HepG2 (cell line): ENCODE measurements at regions not wholly inside any gene's neighbourhood (a gene's known extent, or its start where the extent isn't known, plus 50 kb on each side); places are given as distances from the start of the nearest gene placed in this dataset.

Experiments used
- ATAC-seq: fragments of 200-7000 bp; cut with Tn5 transposase; 3 replicates; pipeline ENCODE4 v1.9.1; 2020; ENCODE audit warnings: mild to moderate bottlenecking, moderate library complexity
- BruUV-seq: library from RNA; stranded (reverse); fragments of 400-500 nt; replicated peaks from 2 replicates; lab custom pipeline; 2021; lab: Mats Ljungman, UMichigan
- CTCF ChIA-PET: fragments of 300-600 bp; formaldehyde crosslinking; extraction: SDS; loops from one replicate; lab custom pipeline; 2021; ENCODE audit warnings: low total read pairs, inconsistent platforms, low intra/inter-chr PET ratio; lab: Yijun Ruan, JAX
- POLR2A ChIA-PET: fragments of 350-600 bp; sonication (Branson Sonifier 250); formaldehyde crosslinking; loops from one replicate; lab custom pipeline; 2020; ENCODE audit warnings: antibody characterized with exemption, inconsistent platforms; lab: Yijun Ruan, JAX
- DNase-seq: peaks from one replicate; pipeline ENCODE4 v3.0.0-alpha.2; 2015; ENCODE audit warnings: low spot score
- FAIRE-seq: peaks from 3 replicates; lab custom pipeline; 2011; peaks lifted over from hg19 to GRCh38; lab: Jason Lieb, UNC
- H2AFZ ChIP-seq: one replicate; pipeline ENCODE4 v1.6.1; 2011; ENCODE audit warnings: low read length, inconsistent platforms
- H3K27ac ChIP-seq: fragments of 300-600 bp; 3 replicates; pipeline ENCODE4 v1.8.0; 2011; ENCODE audit warnings: mixed run types, mild to moderate bottlenecking, mixed read lengths, low read length, inconsistent platforms; ENCODE audit not compliant: insufficient read depth; ENCODE audit errors: extremely low read length
- H3K27me3 ChIP-seq, 2 experiments: fragments of 200-600 bp in 1 of 2; 2 replicates in 1 of 2; 3 replicates in 1 of 2; pipeline versions ENCODE4 v1.6.0 to v1.8.0; 2011; ENCODE audit warnings: low read length in 2 of 2, mild to moderate bottlenecking in 2 of 2, moderate library complexity in 2 of 2, inconsistent platforms in 1 of 2; ENCODE audit not compliant: insufficient read depth in 2 of 2, control insufficient read depth in 1 of 2
- H3K36me3 ChIP-seq, 2 experiments: fragments of 200-600 bp in 1 of 2; replicated peaks in 1 of 2; 2 replicates in 1 of 2; 3 replicates in 1 of 2; pipeline versions ENCODE4 v1.5.1 to v1.8.0; 2011; ENCODE audit warnings: low read length in 2 of 2, inconsistent platforms in 1 of 2; ENCODE audit not compliant: insufficient read depth in 2 of 2, control insufficient read depth in 1 of 2
- H3K4me1 ChIP-seq: 2 replicates; pipeline ENCODE4 v1.5.1; 2012; ENCODE audit warnings: low read length, inconsistent platforms; ENCODE audit not compliant: insufficient read depth
- H3K4me2 ChIP-seq: 2 replicates; pipeline ENCODE4 v1.6.0; 2011; ENCODE audit warnings: low read depth, low read length, inconsistent platforms
- H3K4me3 ChIP-seq, 3 experiments: fragments of 200-600 bp in 1 of 3; sonication (generic), shearing (Covaris generic) in 1 of 3; replicated peaks in 1 of 3; 2 replicates each; pipeline ENCODE4 v1.5.1; 2011 to 2016; ENCODE audit warnings: low read length in 3 of 3, inconsistent platforms in 2 of 3, low read depth in 2 of 3, mild to moderate bottlenecking in 2 of 3, control low read depth in 1 of 3, mixed read lengths in 1 of 3; ENCODE audit not compliant: insufficient read depth in 1 of 3
- H3K79me2 ChIP-seq: one replicate; pipeline ENCODE4 v1.6.1; 2011; ENCODE audit warnings: low read length, inconsistent platforms; ENCODE audit not compliant: insufficient read depth
- H3K9ac ChIP-seq: 2 replicates; pipeline ENCODE4 v1.6.0; 2011; ENCODE audit warnings: mild to moderate bottlenecking, low read depth, low read length, inconsistent platforms; ENCODE audit not compliant: insufficient read depth
- H3K9me3 ChIP-seq: 2 replicates; pipeline ENCODE4 v1.5.1; 2012; ENCODE audit warnings: mild to moderate bottlenecking, low read length
- H4K20me1 ChIP-seq: 2 replicates; pipeline ENCODE4 v1.6.0; 2011; ENCODE audit warnings: inconsistent platforms, mild to moderate bottlenecking, low read length, moderate library complexity; ENCODE audit not compliant: insufficient read depth
- ARID3A ChIP-seq: IDR thresholded peaks from 2 replicates; pipeline ENCODE4 v1.6.1; 2012; ENCODE audit warnings: low read depth, low read length, improper control_type of control experiment
- ARNTL ChIP-seq: sonication (generic); formaldehyde crosslinking; IDR thresholded peaks from 2 replicates; pipeline ENCODE4 v1.4.0; 2020; ENCODE audit warnings: mild to moderate bottlenecking, missing genetic modification reagents
- HOXA7 ChIP-seq: sonication (generic); formaldehyde crosslinking; IDR thresholded peaks from 2 replicates; pipeline ENCODE4 v1.8.1; 2022; ENCODE audit warnings: mild to moderate bottlenecking, missing genetic modification reagents, moderate library complexity
- MYC ChIP-seq: sonication (generic); formaldehyde crosslinking; IDR thresholded peaks from 2 replicates; pipeline ENCODE4 v1.9.0; 2021; ENCODE audit warnings: missing genetic modification reagents, borderline replicate concordance
- RXRB ChIP-seq: IDR thresholded peaks from 2 replicates; pipeline ENCODE4 v1.6.1; 2016; ENCODE audit warnings: borderline replicate concordance, missing genetic modification reagents, missing compliant biosample characterization
- TAF15 ChIP-seq: fragments of 200-400 bp; formaldehyde crosslinking; IDR thresholded peaks from one replicate; pipeline ENCODE4 v1.6.1; 2018; ENCODE audit warnings: mild to moderate bottlenecking, low read depth, low read length; ENCODE audit not compliant: poor library complexity, severe bottlenecking
- ZBTB42 ChIP-seq: sonication (generic); formaldehyde crosslinking; IDR thresholded peaks from 2 replicates; pipeline ENCODE4 v1.5.0; 2020; ENCODE audit warnings: mild to moderate bottlenecking, missing genetic modification reagents
- ZBTB7B ChIP-seq: sonication (generic); formaldehyde crosslinking; IDR thresholded peaks from 2 replicates; pipeline ENCODE4 v1.4.0; 2020; ENCODE audit warnings: missing genetic modification reagents
- ZNF207 ChIP-seq: fragments of 450-650 bp; IDR thresholded peaks from 2 replicates; pipeline ENCODE4 v1.6.1; 2016; ENCODE audit warnings: antibody characterized with exemption, borderline replicate concordance
- ZNF225 ChIP-seq: sonication (generic); formaldehyde crosslinking; IDR thresholded peaks from 2 replicates; pipeline ENCODE4 v1.4.0; 2020; ENCODE audit warnings: mild to moderate bottlenecking, missing genetic modification reagents
- ZNF251 ChIP-seq: sonication (generic); formaldehyde crosslinking; IDR thresholded peaks from 2 replicates; pipeline ENCODE4 v1.9.0; 2021; ENCODE audit warnings: mild to moderate bottlenecking, missing genetic modification reagents
- ZNF564 ChIP-seq: sonication (generic); formaldehyde crosslinking; IDR thresholded peaks from 2 replicates; pipeline ENCODE4 v1.8.1; 2023; ENCODE audit warnings: mild to moderate bottlenecking, missing genetic modification reagents
- ZNF572 ChIP-seq: sonication (generic); formaldehyde crosslinking; IDR thresholded peaks from 2 replicates; pipeline ENCODE4 v1.5.1; 2020; ENCODE audit warnings: mild to moderate bottlenecking, missing genetic modification reagents
- ZNF639 ChIP-seq: conservative IDR thresholded peaks from 2 replicates; pipeline ENCODE4 v1.6.1; 2018; ENCODE audit warnings: missing genetic modification reagents
- ZNF709 ChIP-seq: sonication (generic); formaldehyde crosslinking; IDR thresholded peaks from 2 replicates; pipeline ENCODE4 v1.5.0; 2020; ENCODE audit warnings: mild to moderate bottlenecking, missing genetic modification reagents
- ZNF761 ChIP-seq: sonication (generic); formaldehyde crosslinking; conservative IDR thresholded peaks from 2 replicates; pipeline ENCODE4 v1.4.0; 2020; ENCODE audit warnings: mild to moderate bottlenecking, missing genetic modification reagents
- ZNF773 ChIP-seq: sonication (generic); formaldehyde crosslinking; IDR thresholded peaks from 2 replicates; pipeline ENCODE4 v1.4.0; 2020; ENCODE audit warnings: missing genetic modification reagents, borderline replicate concordance
- ZSCAN21 ChIP-seq: sonication (generic); formaldehyde crosslinking; IDR thresholded peaks from 2 replicates; pipeline ENCODE4 v1.8.0; 2022; ENCODE audit warnings: mild to moderate bottlenecking, missing genetic modification reagents, moderate library complexity, borderline replicate concordance
- WGBS: methylation state at CpG from one replicate; pipeline ENCODE4 v1.1.6; 2017; ENCODE audit warnings: low lambda C conversion rate; 5-methylcytosine and 5-hydroxymethylcytosine counted together
- in situ Hi-C: cut with HindIII; loops from 2 replicates; pipeline ENCODE4 v1.10.0; 2017; ENCODE audit warnings: low pct_unique_long_range_greater_than_20kb; ENCODE audit not compliant: extremely low pct_ligation_motif_present
- intact Hi-C: fragments of 100-400 bp; cut with micrococcal nuclease; formaldehyde crosslinking; loops from one replicate; pipeline ENCODE4 v1.10.0; 2022; ENCODE audit not compliant: unreplicated experiment

GRCh38 chr7:136783934-136784333, 84.5 kb upstream of the CHRM2 start:
- ATAC-seq (no peak), FAIRE-seq (no peak), DNase-seq (no peak)
- 0% methylated on average over 1 of the region's 1 CpG for WGBS
- no peak overlapping the region for H3K9ac ChIP-seq
- CTCF ChIA-PET: no interaction called here
- H3K9me3 ChIP-seq: peaks cover 27% of the 10 kb centered on the region
- TF ChIP-seq ZNF761 (CRISPR knock-in tag): no peak
- no peak for TF ChIP-seq RXRB (CRISPR knock-in tag)
- TF ChIP-seq ZNF709 (CRISPR knock-in tag): no peak
- BruUV-seq: no TSS peak
- POLR2A ChIA-PET: no interaction called here
- H3K36me3 ChIP-seq: no peaks in the 10 kb centered on the region
- H2AFZ ChIP-seq: no peak overlapping the region
- H3K4me3 ChIP-seq: no peak overlapping the region
- no peak overlapping the region for H3K27ac ChIP-seq
- H3K27me3 ChIP-seq: no peaks in the 10 kb centered on the region
- no peaks in the 10 kb centered on the region for H3K79me2 ChIP-seq
- no peaks in the 10 kb centered on the region for H3K4me1 ChIP-seq
- no peak overlapping the region for H3K4me2 ChIP-seq
- in situ Hi-C loops: no loop called here
- no peaks in the 10 kb centered on the region for H4K20me1 ChIP-seq
- intact Hi-C loops: no loop called here

GRCh38 chr7:136741941-136742340, 126.5 kb upstream of the CHRM2 start:
- 1% methylated on average over 3 of the region's 3 CpGs for WGBS
- no TSS peak for BruUV-seq
- Histone ChIP-seq H3K27ac (no peak overlapping the region), H3K4me2 (no peak overlapping the region), H3K4me1 (no peaks in the 10 kb centered on the region), H4K20me1 (no peaks in the 10 kb centered on the region), H3K4me3 (no peak overlapping the region), H3K79me2 (no peaks in the 10 kb centered on the region), H3K27me3 (no peaks in the 10 kb centered on the region), H2AFZ (no peak overlapping the region), H3K9me3 (peaks cover 16% of the 10 kb centered on the region), H3K9ac (no peak overlapping the region), H3K36me3 (no peaks in the 10 kb centered on the region)
- ATAC-seq (no peak), FAIRE-seq (no peak), DNase-seq (no peak)
- CTCF ChIA-PET: no interaction called here
- POLR2A ChIA-PET: no interaction called here
- in situ Hi-C loops: no loop called here
- intact Hi-C loops: no loop called here
- TF ChIP-seq TAF15: no peak
- TF ChIP-seq ZNF639 (CRISPR knock-in tag): no peak
- TF ChIP-seq ZNF251 (CRISPR knock-in tag): no peak
- TF ChIP-seq ZNF207: no peak
- TF ChIP-seq ZNF225 (CRISPR knock-in tag): no peak
- TF ChIP-seq ARNTL (CRISPR knock-in tag): no peak
- no peak for TF ChIP-seq ZSCAN21
- no peak for TF ChIP-seq MYC (CRISPR knock-in tag)
- TF ChIP-seq HOXA7 (CRISPR knock-in tag): no peak
- no peak for TF ChIP-seq ARID3A
- TF ChIP-seq ZBTB42: no peak
- TF ChIP-seq ZBTB7B (CRISPR knock-in tag): no peak
- TF ChIP-seq ZNF572 (CRISPR knock-in tag): no peak
- no peak for TF ChIP-seq ZNF564
- no peak for TF ChIP-seq ZNF773 (CRISPR knock-in tag)
